ENCODE measurements at regions not wholly inside any gene's neighbourhood (a gene's known extent, or its start where the extent isn't known, plus 50 kb on each side); places are given as distances from the start of the nearest gene placed in this dataset.

GRCh38 chr13:107034236-107034872 is 466.4 kb upstream of the ARGLU1 start:
- H3K27ac ChIP-seq (ENCODE audit: low read depth, low read length) = no peak overlapping the region
- no peak overlapping the region for H2AFZ ChIP-seq (ENCODE audit: low read depth, low read length, severe bottlenecking)
- H3K4me2 ChIP-seq (ENCODE audit: low read depth, low read length, poor library complexity, severe bottlenecking) = no peak overlapping the region
- TF ChIP-seq CTCF (IDR thresholded peaks at IDR 0.05; ENCODE audit: insufficient read depth, low read length, poor library complexity, severe bottlenecking) (no peak), EZH2phosphoT487 (conservative IDR thresholded peaks at IDR 0.05; ENCODE audit: low read length) (no peak)
- no peak overlapping the region for H3K4me3 ChIP-seq (ENCODE audit: insufficient read depth, low read length, poor library complexity, severe bottlenecking)
- no peak overlapping the region for H3K9ac ChIP-seq (ENCODE audit: low read length)
- H3K9me2 ChIP-seq (replicated peaks; ENCODE audit: insufficient read depth, low read length) = no peaks in the 10 kb centered on the region
- H3F3A ChIP-seq (ENCODE audit: insufficient read depth) = no peaks in the 10 kb centered on the region
- no peaks in the 10 kb centered on the region for H4K20me1 ChIP-seq (ENCODE audit: low read depth, low read length)
- H3K79me2 ChIP-seq (ENCODE audit: insufficient read depth, low read length) = no peaks in the 10 kb centered on the region
- H3K27me3 ChIP-seq (ENCODE audit: low read length) = no peaks in the 10 kb centered on the region
- no peaks in the 10 kb centered on the region for H3K9me3 ChIP-seq (ENCODE audit: insufficient read depth, low read length)
- no peaks in the 10 kb centered on the region for H3K36me3 ChIP-seq (ENCODE audit: low read length)

GRCh38 chr13:107031716-107032115 is 463.8 kb upstream of the ARGLU1 start:
- no peaks in the 10 kb centered on the region for H3K36me3 ChIP-seq (ENCODE audit: low read length)
- H3K79me2 ChIP-seq (ENCODE audit: insufficient read depth, low read length) = no peaks in the 10 kb centered on the region
- H3K9me2 ChIP-seq (replicated peaks; ENCODE audit: insufficient read depth, low read length) = no peaks in the 10 kb centered on the region
- no peak overlapping the region for H3K9ac ChIP-seq (ENCODE audit: low read length)
- H3K27me3 ChIP-seq (ENCODE audit: low read length) = no peaks in the 10 kb centered on the region
- H3K27ac ChIP-seq (ENCODE audit: low read depth, low read length) = no peak overlapping the region
- H4K20me1 ChIP-seq (ENCODE audit: low read depth, low read length) = no peaks in the 10 kb centered on the region
- TF ChIP-seq CTCF (IDR thresholded peaks at IDR 0.05; ENCODE audit: insufficient read depth, low read length, poor library complexity, severe bottlenecking) (no peak), EZH2phosphoT487 (conservative IDR thresholded peaks at IDR 0.05; ENCODE audit: low read length) (no peak)
- no peaks in the 10 kb centered on the region for H3K9me3 ChIP-seq (ENCODE audit: insufficient read depth, low read length)
- H3F3A ChIP-seq (ENCODE audit: insufficient read depth) = no peaks in the 10 kb centered on the region
- no peak overlapping the region for H3K4me3 ChIP-seq (ENCODE audit: insufficient read depth, low read length, poor library complexity, severe bottlenecking)
- no peak overlapping the region for H3K4me2 ChIP-seq (ENCODE audit: low read depth, low read length, poor library complexity, severe bottlenecking)
- H2AFZ ChIP-seq (ENCODE audit: low read depth, low read length, severe bottlenecking) = no peak overlapping the region

- Histone ChIP-seq H3K27ac (ENCODE audit: low read depth, low read length) (no peak overlapping the region), H2AFZ (ENCODE audit: low read depth, low read length, severe bottlenecking) (no peak overlapping the region), H3F3A (ENCODE audit: insufficient read depth) (no peaks in the 10 kb centered on the region), H3K4me2 (ENCODE audit: low read depth, low read length, poor library complexity, severe bottlenecking) (no peak overlapping the region), H3K9me3 (ENCODE audit: insufficient read depth, low read length) (no peaks in the 10 kb centered on the region), H3K79me2 (ENCODE audit: insufficient read depth, low read length) (no peaks in the 10 kb centered on the region), H3K9me2 (replicated peaks; ENCODE audit: insufficient read depth, low read length) (no peaks in the 10 kb centered on the region), H3K36me3 (ENCODE audit: low read length) (no peaks in the 10 kb centered on the region), H4K20me1 (ENCODE audit: low read depth, low read length) (no peaks in the 10 kb centered on the region), H3K4me3 (ENCODE audit: insufficient read depth, low read length, poor library complexity, severe bottlenecking) (no peak overlapping the region), H3K9ac (ENCODE audit: low read length) (no peak overlapping the region), H3K27me3 (ENCODE audit: low read length) (no peaks in the 10 kb centered on the region)
- no peak for TF ChIP-seq CTCF (IDR thresholded peaks at IDR 0.05; ENCODE audit: insufficient read depth, low read length, poor library complexity, severe bottlenecking)
- no peak for TF ChIP-seq EZH2phosphoT487 (conservative IDR thresholded peaks at IDR 0.05; ENCODE audit: low read length)
Measured at GRCh38 chr13:107028751-107029150, 460.8 kb upstream of the ARGLU1 start.

Data from SU-DHL-6 (cell line).